A549 (cell line): ENCODE measurements at regions not wholly inside any gene's neighbourhood (a gene's known extent, or its start where the extent isn't known, plus 50 kb on each side); places are given as distances from the start of the nearest gene placed in this dataset.

Experiments
- ATAC-seq, 2 experiments: fragments of 200-7000 bp in 1 of 2; fragments of >200 bp in 1 of 2; cut with Nextera tagmentation in 1 of 2; cut with Tn5 transposase in 1 of 2; 3 replicates each; pipeline versions ENCODE4 v1.8.0 to v1.9.1; 2018 to 2020; ENCODE audit warnings: mild to moderate bottlenecking in 1 of 2, moderate library complexity in 1 of 2
- CTCF ChIA-PET: fragments of 300-600 bp; sonication (Branson Sonifier 250); formaldehyde crosslinking; extraction: SDS; loops from one replicate; lab custom pipeline; 2021; ENCODE audit warnings: antibody characterized with exemption, inconsistent platforms; lab: Yijun Ruan, JAX
- POLR2A ChIA-PET: fragments of 350-600 bp; formaldehyde crosslinking; extraction: SDS; loops from one replicate; lab custom pipeline; 2021; ENCODE audit warnings: antibody characterized with exemption, inconsistent platforms; lab: Yijun Ruan, JAX
- DNase-seq, 2 experiments: peaks; one replicate each; pipeline versions ENCODE4 v3.0.0 to v3.0.0-alpha.2; 2011 to 2016; ENCODE audit warnings: low read depth in 1 of 2, low spot score in 1 of 2
- FAIRE-seq: peaks from 2 replicates; lab custom pipeline; 2011; peaks lifted over from hg19 to GRCh38; lab: Jason Lieb, UNC
- H3K27ac ChIP-seq, 2 experiments: fragments of >200 bp; sonication (Bioruptor Twin); formaldehyde crosslinking; 3 replicates each; pipeline ENCODE4 v1.5.1; 2016 to 2017
- H3K4me1 ChIP-seq: fragments of >200 bp; sonication (Bioruptor Twin); formaldehyde crosslinking; 3 replicates; pipeline ENCODE4 v1.6.1; 2016
- H3K4me2 ChIP-seq: fragments of >200 bp; sonication (Bioruptor Twin); formaldehyde crosslinking; 3 replicates; pipeline ENCODE4 v1.6.1; 2016
- H3K4me3 ChIP-seq: fragments of >200 bp; sonication (Bioruptor Twin); formaldehyde crosslinking; 3 replicates; pipeline ENCODE4 v1.5.1; 2016
- H3K9me3 ChIP-seq: fragments of >200 bp; sonication (Bioruptor Twin); formaldehyde crosslinking; 3 replicates; pipeline ENCODE4 v1.6.1; 2016
- ATOH8 ChIP-seq: fragments of 250-450 bp; sonication (Bioruptor Pico); IDR thresholded peaks from 2 replicates; pipeline ENCODE4 v1.5.0; 2020; ENCODE audit warnings: low read depth, mild to moderate bottlenecking, moderate library complexity
- CHD4 ChIP-seq: fragments of 200-600 bp; sonication (generic); IDR thresholded peaks from 2 replicates; pipeline ENCODE4 v1.6.1; 2016; ENCODE audit warnings: antibody characterized with exemption, mild to moderate bottlenecking, borderline replicate concordance
- E2F6 ChIP-seq: IDR thresholded peaks from 2 replicates; pipeline ENCODE4 v1.6.1; 2012; ENCODE audit warnings: low read depth, borderline replicate concordance
- FOSL2 ChIP-seq, 2 experiments: fragments of 450-650 bp in 1 of 2; fragments of >200 bp in 1 of 2; sonication (Bioruptor Twin) in 1 of 2; formaldehyde crosslinking; IDR thresholded peaks; 2 replicates each; pipeline versions ENCODE4 v1.5.0 to v1.6.1; 2016 to 2020; ENCODE audit warnings: mild to moderate bottlenecking in 1 of 2, moderate library complexity in 1 of 2
- FOXS1 ChIP-seq: fragments of 250-450 bp; sonication (Bioruptor Pico); IDR thresholded peaks from 2 replicates; pipeline ENCODE4 v1.5.0; 2020; ENCODE audit warnings: mild to moderate bottlenecking, moderate library complexity
- GATA3 ChIP-seq: IDR thresholded peaks from 2 replicates; pipeline ENCODE4 v1.6.1; 2012; ENCODE audit warnings: borderline replicate concordance
- JUN ChIP-seq, 2 experiments: fragments of >200 bp; sonication (Bioruptor Twin); formaldehyde crosslinking; IDR thresholded peaks; 2 replicates in 1 of 2; 3 replicates in 1 of 2; pipeline ENCODE4 v1.6.1; 2016 to 2017
- KDM5A ChIP-seq: fragments of 200-600 bp; sonication (generic); IDR thresholded peaks from 2 replicates; pipeline ENCODE4 v1.6.1; 2016; ENCODE audit warnings: antibody characterized with exemption, mild to moderate bottlenecking
- MAFK ChIP-seq: fragments of 450-650 bp; IDR thresholded peaks from 2 replicates; pipeline ENCODE4 v1.6.1; 2014; ENCODE audit not compliant: partially characterized antibody
- MAZ ChIP-seq: fragments of 150-350 bp; IDR thresholded peaks from 2 replicates; pipeline ENCODE4 v1.6.1; 2014; ENCODE audit warnings: antibody characterized with exemption, low read depth, low read length, borderline replicate concordance
- NPAS2 ChIP-seq: fragments of 250-450 bp; sonication (Bioruptor Pico); IDR thresholded peaks from 2 replicates; pipeline ENCODE4 v1.8.0; 2022; ENCODE audit warnings: mild to moderate bottlenecking, moderate library complexity, borderline replicate concordance
- NR3C1 ChIP-seq: fragments of >200 bp; sonication (Bioruptor Twin); formaldehyde crosslinking; IDR thresholded peaks from 3 replicates; pipeline ENCODE4 v1.6.1; 2017
- PBX3 ChIP-seq: IDR thresholded peaks from 2 replicates; pipeline ENCODE4 v1.6.1; 2012
- PHF8 ChIP-seq: fragments of 200-600 bp; sonication (generic); IDR thresholded peaks from 2 replicates; pipeline ENCODE4 v1.6.1; 2016; ENCODE audit warnings: low read depth, mild to moderate bottlenecking, antibody characterized with exemption, moderate library complexity, borderline replicate concordance
- POLR2A ChIP-seq: IDR thresholded peaks from 2 replicates; pipeline ENCODE4 v1.6.1; 2012; ENCODE audit warnings: mild to moderate bottlenecking, low read length
- RCOR1 ChIP-seq: fragments of 150-350 bp; IDR thresholded peaks from 2 replicates; pipeline ENCODE4 v1.6.1; 2014; ENCODE audit warnings: antibody characterized with exemption, low read length, low read depth
- REST ChIP-seq: fragments of 200-600 bp; sonication (generic); IDR thresholded peaks from 2 replicates; pipeline ENCODE4 v1.6.1; 2016; ENCODE audit warnings: antibody characterized with exemption, mild to moderate bottlenecking, moderate library complexity
- RFX5 ChIP-seq: fragments of 450-650 bp; IDR thresholded peaks from 2 replicates; pipeline ENCODE4 v1.7.1; 2014; ENCODE audit warnings: antibody characterized with exemption, mild to moderate bottlenecking, moderate library complexity
- TP53 ChIP-seq: fragments of 250-450 bp; sonication (Bioruptor Pico); IDR thresholded peaks from 2 replicates; pipeline ENCODE4 v1.5.0; 2021; ENCODE audit warnings: mild to moderate bottlenecking, moderate library complexity
- USF2 ChIP-seq: fragments of 450-650 bp; IDR thresholded peaks from 2 replicates; pipeline ENCODE4 v1.6.1; 2014; ENCODE audit warnings: antibody characterized with exemption
- ZC3H11A ChIP-seq: fragments of 450-650 bp; IDR thresholded peaks from 2 replicates; pipeline ENCODE4 v1.6.1; 2014; ENCODE audit warnings: antibody characterized with exemption, mild to moderate bottlenecking
- WGBS: methylation state at CpG from one replicate; pipeline ENCODE4 v1.1.6; 2017; ENCODE audit errors: missing lambda C conversion rate; 5-methylcytosine and 5-hydroxymethylcytosine counted together
- TF ChIP-seq, protein P1 (sequence below): IDR thresholded peaks from 2 replicates; pipeline ENCODE4 v1.6.1; 2012
- TF ChIP-seq, protein P2 (sequence below): fragments of 250-450 bp; sonication (Bioruptor Pico); IDR thresholded peaks from 2 replicates; pipeline ENCODE4 v1.5.0; 2021; ENCODE audit warnings: mild to moderate bottlenecking, moderate library complexity, borderline replicate concordance

DNA sequence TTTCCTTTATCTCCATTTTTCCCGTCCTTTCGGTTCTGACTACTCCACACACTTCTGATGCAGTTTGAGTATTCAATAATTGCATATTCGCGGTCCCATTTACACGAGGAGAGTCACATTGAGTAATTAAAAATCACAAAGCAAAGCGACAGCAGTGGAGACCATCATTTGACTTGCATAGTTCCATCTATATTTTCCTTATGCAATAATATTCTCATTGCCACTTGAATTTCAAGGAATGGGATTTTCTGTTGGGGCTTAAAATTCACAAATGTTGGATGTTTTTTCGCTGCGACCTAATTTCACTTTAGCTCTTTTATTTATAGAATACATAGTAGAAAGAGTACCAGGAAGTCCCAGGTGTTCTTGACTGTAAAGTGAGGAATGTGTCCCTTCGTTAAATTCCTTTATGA lies 186.8 kb downstream of the ZEB2 start:
- FAIRE-seq = no peak
- Histone ChIP-seq H3K4me2 (peak overlapping the region; percentile 87), H3K4me3 (peak overlapping the region; percentile 61), H3K9me3 (no peaks in the 10 kb centered on the region)
- WGBS = 72% methylated on average over 9 of the region's 9 CpGs
- CTCF ChIA-PET = interaction anchor here (1.3 kb wide), 1 partner anchor 41 kb away, joined by 4 read pairs; no protein-coding TSS in a partner anchor
- TF ChIP-seq, protein P1, sequence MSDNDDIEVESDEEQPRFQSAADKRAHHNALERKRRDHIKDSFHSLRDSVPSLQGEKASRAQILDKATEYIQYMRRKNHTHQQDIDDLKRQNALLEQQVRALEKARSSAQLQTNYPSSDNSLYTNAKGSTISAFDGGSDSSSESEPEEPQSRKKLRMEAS = no peak
- TF ChIP-seq NPAS2 (CRISPR knock-in tag) (no peak), KDM5A (no peak), PHF8 (no peak), PBX3 (no peak), REST (no peak), NR3C1 (no peak), ATOH8 (CRISPR knock-in tag) (no peak), RFX5 (no peak), CHD4 (no peak), RCOR1 (no peak), USF2 (no peak)
- TF ChIP-seq, all 56 proteins: peak for 0
- POLR2A ChIA-PET = interaction anchor here (1.3 kb wide), 1 partner anchor 32 kb away, joined by 3 read pairs; no protein-coding TSS in a partner anchor
- Histone ChIP-seq H3K27ac (peak overlapping the region; percentile 91 to 95), H3K4me1 (peaks cover 9% of the 10 kb centered on the region; the same call in 2 of the 3 replicates)
- ATAC-seq = no peak
- DNase-seq = no peak

- peak; percentile 48 to 86 for DNase-seq
- H3K9me3 ChIP-seq = no peaks in the 10 kb centered on the region
- no peak for TF ChIP-seq ZC3H11A
- TF ChIP-seq, protein P1 = peak; percentile 80; the same call in 1 of the 2 replicates
- TF ChIP-seq MAZ = peak; percentile 39; the same call in 1 of the 2 replicates
- no peak for TF ChIP-seq FOXS1 (CRISPR knock-in tag)
- TF ChIP-seq RCOR1 = no peak
- peak; percentile 11 to 73; a peak in 3 of 5 replicates for TF ChIP-seq JUN (IDR thresholded peaks at IDR 0.05)
- no peak for TF ChIP-seq KDM5A
- TF ChIP-seq MAFK = peak; percentile 56
- peak; percentile 93 for TF ChIP-seq E2F6
- TF ChIP-seq, protein P2, sequence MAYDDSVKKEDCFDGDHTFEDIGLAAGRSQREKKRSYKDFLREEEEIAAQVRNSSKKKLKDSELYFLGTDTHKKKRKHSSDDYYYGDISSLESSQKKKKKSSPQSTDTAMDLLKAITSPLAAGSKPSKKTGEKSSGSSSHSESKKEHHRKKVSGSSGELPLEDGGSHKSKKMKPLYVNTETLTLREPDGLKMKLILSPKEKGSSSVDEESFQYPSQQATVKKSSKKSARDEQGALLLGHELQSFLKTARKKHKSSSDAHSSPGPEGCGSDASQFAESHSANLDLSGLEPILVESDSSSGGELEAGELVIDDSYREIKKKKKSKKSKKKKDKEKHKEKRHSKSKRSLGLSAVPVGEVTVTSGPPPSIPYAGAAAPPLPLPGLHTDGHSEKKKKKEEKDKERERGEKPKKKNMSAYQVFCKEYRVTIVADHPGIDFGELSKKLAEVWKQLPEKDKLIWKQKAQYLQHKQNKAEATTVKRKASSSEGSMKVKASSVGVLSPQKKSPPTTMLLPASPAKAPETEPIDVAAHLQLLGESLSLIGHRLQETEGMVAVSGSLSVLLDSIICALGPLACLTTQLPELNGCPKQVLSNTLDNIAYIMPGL (CRISPR knock-in tag) = no peak
- TF ChIP-seq POLR2A = peak; percentile 63
- no peak for TF ChIP-seq TP53 (CRISPR knock-in tag)
- no peak for TF ChIP-seq ATOH8 (CRISPR knock-in tag)
- no peak for TF ChIP-seq GATA3
- no peak for TF ChIP-seq FOSL2 (IDR thresholded peaks at IDR 0.05)
- TF ChIP-seq FOSL2 (CRISPR knock-in tag; IDR thresholded peaks at IDR 0.05) = peak; percentile 70
- TF ChIP-seq, all 56 proteins: peak for 7
- 4% methylated on average over 31 of the region's 77 CpGs for WGBS
- H3K4me1 ChIP-seq = peaks cover 9% of the 10 kb centered on the region; the same call in 2 of the 3 replicates
- POLR2A ChIA-PET = interaction anchor here (1.0 to 1.5 kb wide), 4 partner anchors 16 to 292 kb away, joined by 3 to 5 read pairs (median 4); no protein-coding TSS in a partner anchor
- no peak for FAIRE-seq
- H3K4me3 ChIP-seq = peak overlapping the region; percentile 61
- peak overlapping the region; percentile 87 for H3K4me2 ChIP-seq
- ATAC-seq = peak; percentile 91 to 92
- CTCF ChIA-PET = interaction anchor here (1.1 to 1.9 kb wide), 2 partner anchors 10 to 18 kb away, joined by 3 to 6 read pairs; no protein-coding TSS in a partner anchor
- H3K27ac ChIP-seq = peak overlapping the region; percentile 91 to 95
These were observed 187.4 kb downstream of the ZEB2 start for GRCh38 chr2:144332356-144333142.
